ENCODE measurements at regions not wholly inside any gene's neighbourhood (a gene's known extent, or its start where the extent isn't known, plus 50 kb on each side); places are given as distances from the start of the nearest gene placed in this dataset.

DNA sequence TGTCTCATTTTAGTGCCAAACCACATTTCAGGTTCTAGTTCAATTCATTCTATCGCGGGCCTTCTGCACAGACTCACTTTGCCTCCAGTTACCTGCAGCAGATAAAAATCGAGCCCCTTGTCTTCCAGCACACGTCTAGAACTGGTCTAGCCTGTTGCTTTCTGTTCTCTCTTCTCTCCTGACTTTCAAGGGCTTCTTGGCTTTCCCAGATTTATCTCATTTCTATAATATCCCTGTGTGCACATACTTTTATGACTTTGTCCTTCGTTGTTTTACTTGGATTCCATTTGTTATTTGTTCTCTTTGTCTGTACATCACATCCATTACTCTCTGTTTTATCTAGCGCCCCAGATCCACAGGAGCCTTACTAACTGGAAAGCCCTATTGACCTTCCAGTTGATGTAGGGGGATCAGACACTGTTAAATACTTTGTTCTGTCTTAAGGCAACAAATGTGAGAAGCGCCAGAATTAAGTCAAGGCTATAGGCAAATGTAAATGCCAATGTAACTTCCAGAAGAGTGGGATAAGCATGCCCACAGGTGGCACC is 284.5 kb upstream of the ADGRL4 start:
- no peak for DNase-seq (ENCODE audit: low spot score)
- in situ Hi-C loops (cut with MboI; ENCODE audit: low pct_unique_long_range_greater_than_20kb, low sequenced_read_pairs, unreplicated experiment), result no loop called here
- TF ChIP-seq, protein P1, sequence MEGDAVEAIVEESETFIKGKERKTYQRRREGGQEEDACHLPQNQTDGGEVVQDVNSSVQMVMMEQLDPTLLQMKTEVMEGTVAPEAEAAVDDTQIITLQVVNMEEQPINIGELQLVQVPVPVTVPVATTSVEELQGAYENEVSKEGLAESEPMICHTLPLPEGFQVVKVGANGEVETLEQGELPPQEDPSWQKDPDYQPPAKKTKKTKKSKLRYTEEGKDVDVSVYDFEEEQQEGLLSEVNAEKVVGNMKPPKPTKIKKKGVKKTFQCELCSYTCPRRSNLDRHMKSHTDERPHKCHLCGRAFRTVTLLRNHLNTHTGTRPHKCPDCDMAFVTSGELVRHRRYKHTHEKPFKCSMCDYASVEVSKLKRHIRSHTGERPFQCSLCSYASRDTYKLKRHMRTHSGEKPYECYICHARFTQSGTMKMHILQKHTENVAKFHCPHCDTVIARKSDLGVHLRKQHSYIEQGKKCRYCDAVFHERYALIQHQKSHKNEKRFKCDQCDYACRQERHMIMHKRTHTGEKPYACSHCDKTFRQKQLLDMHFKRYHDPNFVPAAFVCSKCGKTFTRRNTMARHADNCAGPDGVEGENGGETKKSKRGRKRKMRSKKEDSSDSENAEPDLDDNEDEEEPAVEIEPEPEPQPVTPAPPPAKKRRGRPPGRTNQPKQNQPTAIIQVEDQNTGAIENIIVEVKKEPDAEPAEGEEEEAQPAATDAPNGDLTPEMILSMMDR (IDR thresholded peaks at IDR 0.05; ENCODE audit: extremely low read depth, insufficient read depth, missing control alignments), result no peak

DNA sequence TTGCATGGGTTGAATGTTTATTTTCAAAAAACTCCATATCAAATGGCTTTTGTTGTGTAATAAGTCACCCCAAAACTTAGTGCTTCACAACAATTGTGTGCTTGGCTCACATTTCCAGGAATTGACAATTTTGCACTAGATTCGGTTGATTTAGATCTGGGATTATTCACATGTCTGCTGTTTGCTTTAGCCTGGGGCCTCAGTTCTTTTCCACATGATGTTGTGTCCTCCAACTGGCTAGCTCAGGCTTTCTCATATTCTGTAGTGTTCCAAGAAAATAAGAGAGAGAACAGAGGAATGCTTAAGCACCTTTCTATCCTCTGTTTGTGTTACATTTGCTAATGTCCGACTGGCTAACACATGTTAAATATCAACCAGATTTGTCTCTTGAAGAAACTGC is 281.5 kb upstream of the ADGRL4 start:
- DNase-seq (ENCODE audit: low spot score), result no peak
- in situ Hi-C loops (cut with MboI; ENCODE audit: low pct_unique_long_range_greater_than_20kb, low sequenced_read_pairs, unreplicated experiment), result no loop called here
- TF ChIP-seq, protein P1 (IDR thresholded peaks at IDR 0.05; ENCODE audit: extremely low read depth, insufficient read depth, missing control alignments), result no peak

DNA sequence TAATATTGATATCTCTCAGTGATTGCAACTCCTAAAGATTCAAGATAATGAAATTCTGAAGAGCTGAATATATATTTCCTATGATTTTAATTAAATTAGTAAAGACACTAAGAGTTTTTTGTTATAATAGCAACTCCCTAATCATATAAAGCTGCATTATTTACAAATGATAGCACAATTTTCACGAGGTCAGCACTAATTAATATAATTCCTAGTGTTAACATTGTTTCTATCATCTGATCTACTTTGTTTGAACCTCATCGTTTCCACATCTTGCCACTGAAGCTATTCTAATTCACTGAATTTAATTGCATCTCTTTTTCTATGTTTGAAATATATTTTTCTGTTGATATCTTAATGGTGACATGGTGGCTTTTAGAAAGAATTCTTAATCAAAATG is 279.1 kb upstream of the ADGRL4 start:
- TF ChIP-seq, protein P1 (IDR thresholded peaks at IDR 0.05; ENCODE audit: extremely low read depth, insufficient read depth, missing control alignments), result no peak
- in situ Hi-C loops (cut with MboI; ENCODE audit: low pct_unique_long_range_greater_than_20kb, low sequenced_read_pairs, unreplicated experiment), result no loop called here
- no peak for DNase-seq (ENCODE audit: low spot score)

DNA sequence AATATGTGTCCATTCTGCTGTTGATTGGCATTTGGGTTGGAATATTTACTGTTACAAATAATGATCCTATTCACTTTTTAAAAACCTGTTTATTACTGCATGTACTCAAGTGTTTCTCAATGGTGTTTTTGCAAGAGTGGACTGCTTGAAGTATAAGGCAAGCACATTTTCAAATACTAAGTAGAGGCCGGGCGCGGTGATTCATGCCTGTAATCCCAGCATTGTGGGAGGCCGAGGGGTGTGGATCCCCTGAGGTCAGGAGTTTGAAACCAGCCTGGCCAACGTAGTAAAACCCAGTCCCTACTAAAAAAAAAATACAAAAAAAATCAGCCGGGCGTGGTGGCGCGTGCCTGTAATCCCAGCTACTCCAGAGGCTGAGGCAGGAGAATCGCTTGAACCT is 276.9 kb upstream of the ADGRL4 start:
- DNase-seq (ENCODE audit: low spot score), result no peak
- TF ChIP-seq, protein P1 (IDR thresholded peaks at IDR 0.05; ENCODE audit: extremely low read depth, insufficient read depth, missing control alignments), result no peak
- in situ Hi-C loops (cut with MboI; ENCODE audit: low pct_unique_long_range_greater_than_20kb, low sequenced_read_pairs, unreplicated experiment), result no loop called here

DNA sequence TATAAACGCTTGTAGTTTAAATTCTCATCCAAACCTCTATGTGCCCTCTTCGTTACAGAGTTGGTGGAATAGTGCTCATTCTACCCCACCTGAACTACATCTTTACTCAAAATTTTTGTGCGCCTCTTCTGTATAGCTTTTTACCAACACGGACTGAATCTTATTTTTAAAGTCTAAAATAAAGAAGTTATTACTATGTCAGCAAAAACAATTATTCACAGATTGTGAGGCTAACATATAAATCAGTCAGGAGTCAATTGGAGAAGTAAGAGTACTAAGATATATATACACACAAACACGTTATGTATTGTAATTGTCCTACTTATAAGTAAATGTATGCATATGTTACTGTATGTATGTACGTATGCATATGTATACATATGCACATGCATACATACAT is 274.9 kb upstream of the ADGRL4 start:
- DNase-seq (ENCODE audit: low spot score), result no peak
- TF ChIP-seq, protein P1 (IDR thresholded peaks at IDR 0.05; ENCODE audit: extremely low read depth, insufficient read depth, missing control alignments), result no peak
- in situ Hi-C loops (cut with MboI; ENCODE audit: low pct_unique_long_range_greater_than_20kb, low sequenced_read_pairs, unreplicated experiment), result no loop called here

DNA sequence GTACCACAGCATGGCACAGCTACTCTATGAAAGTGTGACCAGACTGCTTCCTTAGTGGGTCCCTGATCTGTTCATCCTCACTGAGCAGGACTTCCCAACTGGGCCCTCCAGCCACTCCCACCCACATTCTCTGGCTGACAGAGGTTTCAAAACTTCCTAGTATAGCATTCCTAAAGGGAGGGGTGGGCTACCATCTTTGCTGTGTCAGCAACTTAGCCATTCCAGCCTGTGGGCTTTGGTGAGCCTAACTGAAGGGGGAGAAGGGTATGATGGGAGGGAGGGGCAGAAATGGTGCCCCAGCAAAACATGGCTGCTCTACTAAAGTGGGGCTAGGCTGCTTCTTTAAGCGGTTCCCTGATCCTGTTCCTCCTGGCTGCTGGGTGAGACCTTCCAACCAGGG is 265.2 kb upstream of the ADGRL4 start:
- DNase-seq (ENCODE audit: low spot score), result no peak
- in situ Hi-C loops (cut with MboI; ENCODE audit: low pct_unique_long_range_greater_than_20kb, low sequenced_read_pairs, unreplicated experiment), result no loop called here
- TF ChIP-seq, protein P1 (IDR thresholded peaks at IDR 0.05; ENCODE audit: extremely low read depth, insufficient read depth, missing control alignments), result no peak

All from GM13977 (cell line).